ENCODE measurements at regions not wholly inside any gene's neighbourhood (a gene's known extent, or its start where the extent isn't known, plus 50 kb on each side); places are given as distances from the start of the nearest gene placed in this dataset.
"Not testable (repeated sequence)": the region's sequence is repeated elsewhere in the genome, so short reads cannot be mapped to it uniquely, and the experiment has no call there.

GRCh38 chr2:91587908-91588535 is 2896.5 kb downstream of the RPIA start:
- not testable (repeated sequence) for H3K4me3 ChIP-seq (ENCODE audit: low read length); H3K9ac ChIP-seq (ENCODE audit: low read depth, low read length); H3K27ac ChIP-seq (ENCODE audit: low read length); H3K9me3 ChIP-seq (ENCODE audit: insufficient read depth, low read depth, low read length); H3K4me1 ChIP-seq (ENCODE audit: insufficient read depth, low read length); H3K36me3 ChIP-seq (ENCODE audit: insufficient read depth, low read depth, low read length)
- H3K27me3 ChIP-seq (ENCODE audit: insufficient read depth, low read length) = peaks cover 35% of the 10 kb centered on the region

GRCh38 chr2:91588782-91589223 is 2897.3 kb downstream of the RPIA start:
- not testable (repeated sequence) for H3K36me3 ChIP-seq (ENCODE audit: insufficient read depth, low read depth, low read length); H3K9me3 ChIP-seq (ENCODE audit: insufficient read depth, low read depth, low read length); H3K4me3 ChIP-seq (ENCODE audit: low read length); H3K9ac ChIP-seq (ENCODE audit: low read depth, low read length); H3K27ac ChIP-seq (ENCODE audit: low read length); H3K4me1 ChIP-seq (ENCODE audit: insufficient read depth, low read length)
- peaks cover 35% of the 10 kb centered on the region for H3K27me3 ChIP-seq (ENCODE audit: insufficient read depth, low read length)

DNA sequence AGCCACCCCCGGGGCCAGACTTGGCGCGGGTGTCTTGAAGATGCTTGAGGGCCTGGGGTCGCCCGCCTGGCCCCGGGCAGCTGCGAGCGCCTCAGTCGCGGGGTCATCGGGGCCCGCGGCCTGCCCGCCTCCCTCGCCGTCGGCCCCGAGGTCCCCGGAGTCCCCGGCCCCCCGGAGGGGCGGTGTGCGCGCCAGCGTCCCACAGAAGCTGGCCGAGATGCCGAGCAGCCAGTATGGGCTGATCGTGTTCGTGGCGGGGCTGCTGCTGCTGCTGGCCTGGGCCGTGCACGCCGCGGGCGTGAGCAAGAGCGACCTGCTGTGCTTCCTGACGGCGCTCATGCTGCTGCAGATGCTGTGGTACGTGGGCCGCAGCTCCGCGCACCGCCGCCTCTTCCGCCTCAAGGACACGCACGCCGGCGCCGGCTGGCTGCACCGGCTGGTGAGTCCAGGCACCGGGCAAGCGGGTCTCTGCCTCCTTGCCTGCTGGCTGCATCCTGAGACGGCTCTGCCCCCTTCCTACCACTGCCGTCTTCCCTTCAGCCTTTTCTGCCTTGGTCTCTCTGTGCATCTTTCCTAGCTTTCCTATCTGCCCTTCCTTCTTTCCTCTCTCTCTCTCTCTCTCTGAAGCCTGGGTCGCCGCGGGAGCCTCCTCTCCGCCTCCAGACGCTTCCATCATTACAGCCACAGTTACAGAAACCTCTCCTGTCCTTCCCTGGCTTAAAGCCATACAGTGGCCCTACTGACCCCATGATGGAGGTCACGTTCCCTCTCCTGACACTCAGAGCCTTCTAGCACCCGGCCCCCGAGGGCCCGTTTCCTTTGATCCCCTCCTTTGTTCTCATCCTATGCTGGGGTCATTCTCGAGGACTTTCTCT is 2898.2 kb downstream of the RPIA start:
- Histone ChIP-seq H3K27me3 (ENCODE audit: insufficient read depth, low read length) (peaks cover 35% of the 10 kb centered on the region), H3K4me3 (ENCODE audit: low read length) (peak overlapping the region; percentile 26; the same call in 1 of the 2 replicates)
- H3K9ac ChIP-seq (ENCODE audit: low read depth, low read length); H3K9me3 ChIP-seq (ENCODE audit: insufficient read depth, low read depth, low read length); H3K4me1 ChIP-seq (ENCODE audit: insufficient read depth, low read length); H3K36me3 ChIP-seq (ENCODE audit: insufficient read depth, low read depth, low read length); H3K27ac ChIP-seq (ENCODE audit: low read length): not testable (repeated sequence)

GRCh38 chr2:91590381-91590780 is 2898.9 kb downstream of the RPIA start:
- not testable (repeated sequence) for H3K4me3 ChIP-seq (ENCODE audit: low read length); H3K9me3 ChIP-seq (ENCODE audit: insufficient read depth, low read depth, low read length); H3K27ac ChIP-seq (ENCODE audit: low read length); H3K36me3 ChIP-seq (ENCODE audit: insufficient read depth, low read depth, low read length); H3K4me1 ChIP-seq (ENCODE audit: insufficient read depth, low read length); H3K9ac ChIP-seq (ENCODE audit: low read depth, low read length)
- H3K27me3 ChIP-seq (ENCODE audit: insufficient read depth, low read length) = peaks cover 35% of the 10 kb centered on the region

GRCh38 chr2:91591066-91591465 is 2899.6 kb downstream of the RPIA start:
- not testable (repeated sequence) for H3K4me1 ChIP-seq (ENCODE audit: insufficient read depth, low read length); H3K27ac ChIP-seq (ENCODE audit: low read length); H3K9ac ChIP-seq (ENCODE audit: low read depth, low read length); H3K9me3 ChIP-seq (ENCODE audit: insufficient read depth, low read depth, low read length); H3K4me3 ChIP-seq (ENCODE audit: low read length); H3K36me3 ChIP-seq (ENCODE audit: insufficient read depth, low read depth, low read length)
- peaks cover 35% of the 10 kb centered on the region for H3K27me3 ChIP-seq (ENCODE audit: insufficient read depth, low read length)

- H3K9ac ChIP-seq (ENCODE audit: low read depth, low read length); H3K27me3 ChIP-seq (ENCODE audit: insufficient read depth, low read length); H3K9me3 ChIP-seq (ENCODE audit: insufficient read depth, low read depth, low read length); H3K4me1 ChIP-seq (ENCODE audit: insufficient read depth, low read length); H3K36me3 ChIP-seq (ENCODE audit: insufficient read depth, low read depth, low read length); H3K27ac ChIP-seq (ENCODE audit: low read length); H3K4me3 ChIP-seq (ENCODE audit: low read length): not testable (repeated sequence)
These were observed 2906.0 kb downstream of the RPIA start for GRCh38 chr2:91597436-91597835.

- not testable (repeated sequence) for H3K36me3 ChIP-seq (ENCODE audit: insufficient read depth, low read depth, low read length); H3K27ac ChIP-seq (ENCODE audit: low read length)
These were observed 2907.0 kb downstream of the RPIA start for GRCh38 chr2:91598519-91598918.

DNA sequence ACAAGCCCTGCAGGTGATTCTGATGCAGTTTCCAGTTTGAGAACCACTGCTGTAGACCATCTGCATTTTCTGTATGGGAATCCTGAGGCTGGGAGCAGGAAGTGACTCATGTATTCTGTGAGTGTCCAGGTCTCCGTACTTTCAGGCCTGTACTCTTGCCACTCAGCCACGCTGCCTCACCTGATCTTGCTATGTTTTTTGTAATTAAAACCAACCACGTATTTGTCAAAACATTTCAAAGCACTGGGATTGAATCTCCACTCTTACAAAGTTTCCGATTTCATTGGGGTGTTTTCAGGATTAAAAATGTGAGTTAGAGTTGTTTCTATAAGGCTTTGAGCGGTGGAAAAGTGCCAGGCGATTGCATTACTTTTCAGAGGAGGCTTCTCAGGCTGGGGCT is 2907.5 kb downstream of the RPIA start:
- H3K27ac ChIP-seq (ENCODE audit: low read length) = not testable (repeated sequence)

More at GRCh38 chr2:91598519-91598918, 2907.0 kb downstream of the RPIA start:
- not testable (repeated sequence) for H3K27me3 ChIP-seq (ENCODE audit: insufficient read depth, low read length); H3K4me3 ChIP-seq (ENCODE audit: low read length); H3K4me1 ChIP-seq (ENCODE audit: insufficient read depth, low read length); H3K9me3 ChIP-seq (ENCODE audit: insufficient read depth, low read depth, low read length); H3K9ac ChIP-seq (ENCODE audit: low read depth, low read length)

GRCh38 chr2:91602860-91603259 is 2911.4 kb downstream of the RPIA start:
- H3K4me1 ChIP-seq (ENCODE audit: insufficient read depth, low read length); H3K4me3 ChIP-seq (ENCODE audit: low read length); H3K9ac ChIP-seq (ENCODE audit: low read depth, low read length); H3K27ac ChIP-seq (ENCODE audit: low read length); H3K27me3 ChIP-seq (ENCODE audit: insufficient read depth, low read length); H3K9me3 ChIP-seq (ENCODE audit: insufficient read depth, low read depth, low read length); H3K36me3 ChIP-seq (ENCODE audit: insufficient read depth, low read depth, low read length): not testable (repeated sequence)

More for the DNA sequence above, 2907.5 kb downstream of the RPIA start:
- not testable (repeated sequence) for H3K27me3 ChIP-seq (ENCODE audit: insufficient read depth, low read length); H3K36me3 ChIP-seq (ENCODE audit: insufficient read depth, low read depth, low read length); H3K4me3 ChIP-seq (ENCODE audit: low read length); H3K9ac ChIP-seq (ENCODE audit: low read depth, low read length); H3K9me3 ChIP-seq (ENCODE audit: insufficient read depth, low read depth, low read length); H3K4me1 ChIP-seq (ENCODE audit: insufficient read depth, low read length)

DNA sequence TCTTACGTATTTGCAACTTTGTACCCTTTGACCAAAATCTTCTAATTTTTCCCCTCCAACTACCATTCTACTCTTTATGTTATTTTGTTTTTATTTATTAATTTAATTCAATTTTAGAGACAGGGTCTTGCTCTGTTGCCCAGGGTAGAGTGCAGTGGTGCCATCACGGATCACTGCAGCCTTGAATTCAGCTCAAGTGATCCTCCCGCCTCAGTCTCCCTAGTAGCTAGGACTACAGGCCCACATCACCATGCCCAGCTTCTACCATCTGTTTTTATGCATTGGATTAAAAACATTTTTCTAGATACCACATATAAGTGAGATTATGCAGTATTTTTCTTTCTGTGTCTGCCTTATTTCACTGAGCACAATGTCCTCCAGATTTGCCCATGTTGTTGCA is 2912.5 kb downstream of the RPIA start:
- H3K9ac ChIP-seq (ENCODE audit: low read depth, low read length); H3K4me3 ChIP-seq (ENCODE audit: low read length); H3K4me1 ChIP-seq (ENCODE audit: insufficient read depth, low read length); H3K36me3 ChIP-seq (ENCODE audit: insufficient read depth, low read depth, low read length); H3K27me3 ChIP-seq (ENCODE audit: insufficient read depth, low read length); H3K27ac ChIP-seq (ENCODE audit: low read length); H3K9me3 ChIP-seq (ENCODE audit: insufficient read depth, low read depth, low read length): not testable (repeated sequence)

- not testable (repeated sequence) for H3K36me3 ChIP-seq (ENCODE audit: insufficient read depth, low read depth, low read length); H3K27ac ChIP-seq (ENCODE audit: low read length); H3K27me3 ChIP-seq (ENCODE audit: insufficient read depth, low read length); H3K4me1 ChIP-seq (ENCODE audit: insufficient read depth, low read length); H3K9ac ChIP-seq (ENCODE audit: low read depth, low read length); H3K4me3 ChIP-seq (ENCODE audit: low read length); H3K9me3 ChIP-seq (ENCODE audit: insufficient read depth, low read depth, low read length)
These were observed 2913.2 kb downstream of the RPIA start for GRCh38 chr2:91604629-91605028.

- not testable (repeated sequence) for H3K4me3 ChIP-seq (ENCODE audit: low read length); H3K4me1 ChIP-seq (ENCODE audit: insufficient read depth, low read length); H3K36me3 ChIP-seq (ENCODE audit: insufficient read depth, low read depth, low read length); H3K9me3 ChIP-seq (ENCODE audit: insufficient read depth, low read depth, low read length); H3K9ac ChIP-seq (ENCODE audit: low read depth, low read length); H3K27ac ChIP-seq (ENCODE audit: low read length); H3K27me3 ChIP-seq (ENCODE audit: insufficient read depth, low read length)
These were observed 2932.3 kb downstream of the RPIA start for GRCh38 chr2:91623739-91624138.
